GM23338 (cell line): ENCODE measurements at regions not wholly inside any gene's neighbourhood (a gene's known extent, or its start where the extent isn't known, plus 50 kb on each side); places are given as distances from the start of the nearest gene placed in this dataset.

ENCODE experiments used
- ATAC-seq: fragments of 200-7000 bp; cut with Tn5 transposase; 3 replicates; pipeline ENCODE4 v1.9.1; 2020
- DNase-seq: peaks from one replicate; pipeline ENCODE4 v3.0.0-alpha.2; 2015; ENCODE audit warnings: low spot score
- H2AFZ ChIP-seq: fragments of 200-600 bp; sonication (generic); 2 replicates; pipeline ENCODE4 v1.8.0; 2016; ENCODE audit warnings: antibody characterized with exemption, mild to moderate bottlenecking, moderate library complexity
- H3F3A ChIP-seq: fragments of 200-600 bp; sonication (generic); replicated peaks from 2 replicates; pipeline ENCODE4 v1.8.0; 2017; ENCODE audit warnings: antibody characterized with exemption, mixed run types, low read depth
- H3K27ac ChIP-seq: fragments of 200-600 bp; sonication (generic); 2 replicates; pipeline ENCODE4 v1.6.1; 2016; ENCODE audit warnings: low read depth
- H3K27me3 ChIP-seq: fragments of 200-600 bp; sonication (generic); 2 replicates; pipeline ENCODE4 v1.8.0; 2016; ENCODE audit warnings: mild to moderate bottlenecking, mixed run types, moderate library complexity; ENCODE audit not compliant: insufficient read depth
- H3K36me3 ChIP-seq: fragments of 200-600 bp; sonication (generic); 2 replicates; pipeline ENCODE4 v1.8.0; 2016; ENCODE audit warnings: mild to moderate bottlenecking; ENCODE audit not compliant: insufficient read depth
- H3K4me1 ChIP-seq: fragments of 200-600 bp; sonication (generic); 2 replicates; pipeline ENCODE4 v1.8.0; 2016; ENCODE audit warnings: mild to moderate bottlenecking, moderate library complexity; ENCODE audit not compliant: insufficient read depth
- H3K4me2 ChIP-seq: fragments of 200-600 bp; sonication (generic); 2 replicates; pipeline ENCODE4 v1.7.1; 2017; ENCODE audit warnings: mixed run types
- H3K4me3 ChIP-seq: fragments of 200-600 bp; sonication (generic); 2 replicates; pipeline ENCODE4 v1.6.1; 2016; ENCODE audit warnings: mixed run types
- H3K79me2 ChIP-seq: fragments of 200-600 bp; sonication (generic); replicated peaks from 2 replicates; pipeline ENCODE4 v1.8.0; 2017; ENCODE audit warnings: mild to moderate bottlenecking; ENCODE audit not compliant: insufficient read depth
- H3K9me2 ChIP-seq: fragments of 200-600 bp; sonication (generic); 2 replicates; pipeline ENCODE4 v1.8.0; 2017; ENCODE audit not compliant: insufficient read depth
- H4K20me1 ChIP-seq: fragments of 200-600 bp; sonication (generic); replicated peaks from 2 replicates; pipeline ENCODE4 v1.8.0; 2017; ENCODE audit warnings: mild to moderate bottlenecking; ENCODE audit not compliant: insufficient read depth
- H3K27ac Mint-ChIP-seq: 2 replicates; pipeline ENCODE4 v1.8.0; 2020; ENCODE audit warnings: inconsistent platforms, mild to moderate bottlenecking, moderate library complexity, mixed read lengths
- H3K27me3 Mint-ChIP-seq: 3 replicates; pipeline ENCODE4 v1.8.0; 2022; ENCODE audit warnings: low read depth, mild to moderate bottlenecking, moderate library complexity, mixed read lengths, inconsistent platforms; ENCODE audit not compliant: insufficient read depth, poor library complexity
- H3K36me3 Mint-ChIP-seq: 3 replicates; pipeline ENCODE4 v1.8.0; 2021; ENCODE audit warnings: low read depth, mild to moderate bottlenecking, inconsistent platforms, moderate library complexity, mixed read lengths
- H3K4me1 Mint-ChIP-seq: 3 replicates; pipeline ENCODE4 v1.8.0; 2020; ENCODE audit warnings: mild to moderate bottlenecking, inconsistent platforms, mixed read lengths
- H3K4me3 Mint-ChIP-seq: 3 replicates; pipeline ENCODE4 v1.8.0; 2021; ENCODE audit warnings: moderate library complexity, mild to moderate bottlenecking, inconsistent platforms, mixed read lengths
- H3K9me3 Mint-ChIP-seq: 3 replicates; pipeline ENCODE4 v1.8.0; 2020; ENCODE audit warnings: moderate library complexity, mild to moderate bottlenecking, inconsistent platforms, mixed read lengths
- CREB1 ChIP-seq: fragments of 250-450 bp; sonication (Bioruptor Pico); IDR thresholded peaks from 2 replicates; pipeline ENCODE4 v1.5.0; 2020; ENCODE audit warnings: low read depth, mild to moderate bottlenecking, moderate library complexity
- ETS1 ChIP-seq: IDR thresholded peaks from 2 replicates; pipeline ENCODE4 v1.6.1; 2016; ENCODE audit warnings: antibody characterized with exemption
- JUNB ChIP-seq: IDR thresholded peaks from one replicate; pipeline ENCODE4 v1.6.1; 2016; ENCODE audit warnings: antibody characterized with exemption; ENCODE audit not compliant: unreplicated experiment
- NANOG ChIP-seq: IDR thresholded peaks from 2 replicates; pipeline ENCODE4 v1.6.1; 2016; ENCODE audit warnings: antibody characterized with exemption, borderline replicate concordance
- POLR2AphosphoS5 ChIP-seq: IDR thresholded peaks from 2 replicates; pipeline ENCODE4 v1.6.1; 2016; ENCODE audit warnings: antibody characterized with exemption, low read depth
- TF ChIP-seq, protein P1 (sequence below), 2 experiments: fragments of 200-600 bp in 1 of 2; sonication (generic) in 1 of 2; conservative IDR thresholded peaks; 2 replicates each; pipeline versions ENCODE4 v1.5.1 to v1.6.1; 2016 to 2017; ENCODE audit warnings: antibody characterized with exemption in 2 of 2, low read depth in 2 of 2, mild to moderate bottlenecking in 2 of 2, moderate library complexity in 1 of 2
- TF ChIP-seq, protein P2 (sequence below): IDR thresholded peaks from one replicate; pipeline ENCODE4 v1.6.1; 2018; ENCODE audit warnings: antibody characterized with exemption; ENCODE audit not compliant: unreplicated experiment

GRCh38 chrX:138345801-138346200 is 365.7 kb downstream of the FGF13 start:
- no peaks in the 10 kb centered on the region; the same call in 1 of the 2 replicates for H3K4me1 ChIP-seq
- Mint-ChIP-seq H3K4me3 (no peak overlapping the region), H3K27ac (no peak overlapping the region), H3K36me3 (no peaks in the 10 kb centered on the region), H3K27me3 (no peaks in the 10 kb centered on the region), H3K4me1 (peaks cover 5% of the 10 kb centered on the region; the same call in 2 of the 3 replicates), H3K9me3 (no peaks in the 10 kb centered on the region)
- H3K4me2 ChIP-seq = no peak overlapping the region
- no peak overlapping the region for H3K27ac ChIP-seq
- no peaks in the 10 kb centered on the region for H3K27me3 ChIP-seq
- no peaks in the 10 kb centered on the region for H3K79me2 ChIP-seq
- no peak overlapping the region for H3K4me3 ChIP-seq
- DNase-seq = no peak
- H3K9me2 ChIP-seq = no peaks in the 10 kb centered on the region
- H3F3A ChIP-seq = no peaks in the 10 kb centered on the region
- no peak for ATAC-seq
- H4K20me1 ChIP-seq = no peaks in the 10 kb centered on the region
- TF ChIP-seq CREB1 (CRISPR knock-in tag) (no peak), POLR2AphosphoS5 (no peak), JUNB (no peak), ETS1 (no peak), NANOG (no peak)
- TF ChIP-seq, protein P1, sequence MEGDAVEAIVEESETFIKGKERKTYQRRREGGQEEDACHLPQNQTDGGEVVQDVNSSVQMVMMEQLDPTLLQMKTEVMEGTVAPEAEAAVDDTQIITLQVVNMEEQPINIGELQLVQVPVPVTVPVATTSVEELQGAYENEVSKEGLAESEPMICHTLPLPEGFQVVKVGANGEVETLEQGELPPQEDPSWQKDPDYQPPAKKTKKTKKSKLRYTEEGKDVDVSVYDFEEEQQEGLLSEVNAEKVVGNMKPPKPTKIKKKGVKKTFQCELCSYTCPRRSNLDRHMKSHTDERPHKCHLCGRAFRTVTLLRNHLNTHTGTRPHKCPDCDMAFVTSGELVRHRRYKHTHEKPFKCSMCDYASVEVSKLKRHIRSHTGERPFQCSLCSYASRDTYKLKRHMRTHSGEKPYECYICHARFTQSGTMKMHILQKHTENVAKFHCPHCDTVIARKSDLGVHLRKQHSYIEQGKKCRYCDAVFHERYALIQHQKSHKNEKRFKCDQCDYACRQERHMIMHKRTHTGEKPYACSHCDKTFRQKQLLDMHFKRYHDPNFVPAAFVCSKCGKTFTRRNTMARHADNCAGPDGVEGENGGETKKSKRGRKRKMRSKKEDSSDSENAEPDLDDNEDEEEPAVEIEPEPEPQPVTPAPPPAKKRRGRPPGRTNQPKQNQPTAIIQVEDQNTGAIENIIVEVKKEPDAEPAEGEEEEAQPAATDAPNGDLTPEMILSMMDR (conservative IDR thresholded peaks at IDR 0.05; ENCODE audit: low read depth in 2 of 2) = no peak
- TF ChIP-seq, protein P2, sequence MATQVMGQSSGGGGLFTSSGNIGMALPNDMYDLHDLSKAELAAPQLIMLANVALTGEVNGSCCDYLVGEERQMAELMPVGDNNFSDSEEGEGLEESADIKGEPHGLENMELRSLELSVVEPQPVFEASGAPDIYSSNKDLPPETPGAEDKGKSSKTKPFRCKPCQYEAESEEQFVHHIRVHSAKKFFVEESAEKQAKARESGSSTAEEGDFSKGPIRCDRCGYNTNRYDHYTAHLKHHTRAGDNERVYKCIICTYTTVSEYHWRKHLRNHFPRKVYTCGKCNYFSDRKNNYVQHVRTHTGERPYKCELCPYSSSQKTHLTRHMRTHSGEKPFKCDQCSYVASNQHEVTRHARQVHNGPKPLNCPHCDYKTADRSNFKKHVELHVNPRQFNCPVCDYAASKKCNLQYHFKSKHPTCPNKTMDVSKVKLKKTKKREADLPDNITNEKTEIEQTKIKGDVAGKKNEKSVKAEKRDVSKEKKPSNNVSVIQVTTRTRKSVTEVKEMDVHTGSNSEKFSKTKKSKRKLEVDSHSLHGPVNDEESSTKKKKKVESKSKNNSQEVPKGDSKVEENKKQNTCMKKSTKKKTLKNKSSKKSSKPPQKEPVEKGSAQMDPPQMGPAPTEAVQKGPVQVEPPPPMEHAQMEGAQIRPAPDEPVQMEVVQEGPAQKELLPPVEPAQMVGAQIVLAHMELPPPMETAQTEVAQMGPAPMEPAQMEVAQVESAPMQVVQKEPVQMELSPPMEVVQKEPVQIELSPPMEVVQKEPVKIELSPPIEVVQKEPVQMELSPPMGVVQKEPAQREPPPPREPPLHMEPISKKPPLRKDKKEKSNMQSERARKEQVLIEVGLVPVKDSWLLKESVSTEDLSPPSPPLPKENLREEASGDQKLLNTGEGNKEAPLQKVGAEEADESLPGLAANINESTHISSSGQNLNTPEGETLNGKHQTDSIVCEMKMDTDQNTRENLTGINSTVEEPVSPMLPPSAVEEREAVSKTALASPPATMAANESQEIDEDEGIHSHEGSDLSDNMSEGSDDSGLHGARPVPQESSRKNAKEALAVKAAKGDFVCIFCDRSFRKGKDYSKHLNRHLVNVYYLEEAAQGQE = no peak
- H2AFZ ChIP-seq = no peak overlapping the region
- H3K36me3 ChIP-seq = no peaks in the 10 kb centered on the region

- H3F3A ChIP-seq = no peaks in the 10 kb centered on the region
- no peaks in the 10 kb centered on the region for H3K9me2 ChIP-seq
- Mint-ChIP-seq H3K27me3 (no peaks in the 10 kb centered on the region), H3K4me1 (peaks cover 5% of the 10 kb centered on the region; the same call in 2 of the 3 replicates), H3K4me3 (no peak overlapping the region), H3K36me3 (no peaks in the 10 kb centered on the region), H3K9me3 (no peaks in the 10 kb centered on the region; the same call in 2 of the 3 replicates), H3K27ac (no peak overlapping the region)
- H3K4me2 ChIP-seq = no peak overlapping the region
- H3K4me3 ChIP-seq = no peak overlapping the region
- no peaks in the 10 kb centered on the region for H3K27me3 ChIP-seq
- H2AFZ ChIP-seq = no peak overlapping the region
- H3K27ac ChIP-seq = no peak overlapping the region
- DNase-seq (peak; percentile 1), ATAC-seq (peak; percentile 43)
- no peaks in the 10 kb centered on the region for H4K20me1 ChIP-seq
- no peaks in the 10 kb centered on the region for H3K79me2 ChIP-seq
- TF ChIP-seq, protein P2 = no peak
- TF ChIP-seq, protein P1 (conservative IDR thresholded peaks at IDR 0.05; ENCODE audit: low read depth in 2 of 2) = peak in 1 of 2 experiments; percentile 41; a peak in 2 of 4 replicates
- H3K36me3 ChIP-seq = no peaks in the 10 kb centered on the region
- H3K4me1 ChIP-seq = no peaks in the 10 kb centered on the region; the same call in 1 of the 2 replicates
Observed at GRCh38 chrX:138349351-138349750, 362.2 kb downstream of the FGF13 start.
